SK-N-SH (cell line): ENCODE measurements at regions not wholly inside any gene's neighbourhood (a gene's known extent, or its start where the extent isn't known, plus 50 kb on each side); places are given as distances from the start of the nearest gene placed in this dataset.

Experiments
- CTCF ChIA-PET: fragments of 300-600, 350-600 bp; formaldehyde crosslinking; extraction: SDS; loops from one replicate; lab custom pipeline; 2021; lab: Yijun Ruan, JAX
- POLR2A ChIA-PET: fragments of 350-600 bp; sonication (Branson Sonifier 250); formaldehyde crosslinking; extraction: SDS; loops from one replicate; lab custom pipeline; 2020; ENCODE audit warnings: antibody characterized with exemption, inconsistent platforms; lab: Yijun Ruan, JAX
- DNase-seq: peaks from one replicate; pipeline ENCODE4 v3.0.0; 2012
- H2AFZ ChIP-seq: fragments of 200-600 bp; sonication (generic); 2 replicates; pipeline ENCODE4 v1.8.1; 2016; ENCODE audit warnings: antibody characterized with exemption, mild to moderate bottlenecking, low read depth
- H3F3A ChIP-seq: fragments of 200-600 bp; sonication (generic); replicated peaks from 2 replicates; pipeline ENCODE3; 2016; ENCODE audit warnings: antibody characterized with exemption, mild to moderate bottlenecking; ENCODE audit not compliant: insufficient read depth
- H3K27ac ChIP-seq, 2 experiments: fragments of 200-500 bp in 1 of 2; fragments of 200-600 bp in 1 of 2; sonication (Bioruptor generic) in 1 of 2; sonication (generic), shearing (Covaris generic) in 1 of 2; 2 replicates each; pipeline versions ENCODE4 v1.5.1 to v1.6.1; 2014 to 2016; ENCODE audit warnings: low read depth in 2 of 2, inconsistent platforms in 1 of 2, low read length in 1 of 2, mild to moderate bottlenecking in 1 of 2, mixed read lengths in 1 of 2
- H3K27me3 ChIP-seq: fragments of 200-600 bp; sonication (generic), shearing (Covaris generic); 2 replicates; pipeline ENCODE4 v1.6.1; 2016; ENCODE audit warnings: mixed run types; ENCODE audit not compliant: insufficient read depth
- H3K36me3 ChIP-seq, 2 experiments: fragments of 200-500 bp in 1 of 2; fragments of 200-600 bp in 1 of 2; sonication (Bioruptor generic) in 1 of 2; sonication (generic) in 1 of 2; replicated peaks in 1 of 2; 2 replicates each; pipeline versions ENCODE3 to v1.5.1; 2014 to 2016; ENCODE audit warnings: low read length in 1 of 2, mild to moderate bottlenecking in 1 of 2; ENCODE audit not compliant: insufficient read depth in 2 of 2, control insufficient read depth in 1 of 2
- H3K4me1 ChIP-seq, 2 experiments: fragments of 200-500 bp in 1 of 2; fragments of 200-600 bp in 1 of 2; sonication (Bioruptor generic) in 1 of 2; sonication (generic), shearing (Covaris generic) in 1 of 2; 2 replicates each; pipeline versions ENCODE4 v1.5.1 to v1.6.1; 2014 to 2016; ENCODE audit warnings: low read depth in 1 of 2, low read length in 1 of 2, mixed run types in 1 of 2; ENCODE audit not compliant: insufficient read depth in 2 of 2, control insufficient read depth in 1 of 2
- H3K4me2 ChIP-seq: fragments of 200-600 bp; sonication (generic), shearing (Covaris generic); 2 replicates; pipeline ENCODE4 v1.6.1; 2017; ENCODE audit warnings: mixed run types
- H3K4me3 ChIP-seq, 2 experiments: fragments of 200-500 bp in 1 of 2; fragments of 200-600 bp in 1 of 2; sonication (Bioruptor generic) in 1 of 2; sonication (generic), shearing (Covaris generic) in 1 of 2; 2 replicates each; pipeline versions ENCODE4 v1.5.1 to v1.8.1; 2014 to 2016; ENCODE audit warnings: low read depth in 2 of 2, inconsistent platforms in 1 of 2, low read length in 1 of 2, mild to moderate bottlenecking in 1 of 2, mixed read lengths in 1 of 2, moderate library complexity in 1 of 2
- H3K79me2 ChIP-seq: fragments of 200-600 bp; sonication (generic); 2 replicates; pipeline ENCODE4 v1.8.1; 2017; ENCODE audit warnings: mild to moderate bottlenecking; ENCODE audit not compliant: insufficient read depth
- H3K9ac ChIP-seq: fragments of 200-600 bp; sonication (generic); 2 replicates; pipeline ENCODE4 v1.6.1; 2017; ENCODE audit warnings: mixed run types
- H3K9me2 ChIP-seq: fragments of 200-600 bp; sonication (generic); 2 replicates; pipeline ENCODE4 v1.6.1; 2017; ENCODE audit warnings: mixed run types
- H3K9me3 ChIP-seq: fragments of 200-600 bp; sonication (generic); 2 replicates; pipeline ENCODE4 v1.6.1; 2017; ENCODE audit warnings: mixed run types, mild to moderate bottlenecking, moderate library complexity
- H4K20me1 ChIP-seq: fragments of 200-600 bp; sonication (generic); 2 replicates; pipeline ENCODE4 v1.6.1; 2017; ENCODE audit warnings: mild to moderate bottlenecking, mixed run types; ENCODE audit not compliant: insufficient read depth
- CHD2 ChIP-seq: fragments of 150-350 bp; IDR thresholded peaks from 2 replicates; pipeline ENCODE4 v1.6.1; 2018; ENCODE audit warnings: low read length; ENCODE audit not compliant: partially characterized antibody
- EZH2phosphoT487 ChIP-seq: fragments of 200-600 bp; sonication (generic); IDR thresholded peaks from 2 replicates; pipeline ENCODE4 v1.6.1; 2017; ENCODE audit warnings: low read depth, mixed run types, mild to moderate bottlenecking, antibody characterized with exemption, moderate library complexity, borderline replicate concordance
- FOSL2 ChIP-seq: IDR thresholded peaks from 2 replicates; pipeline ENCODE4 v1.4.0; 2012; ENCODE audit warnings: low read depth, mild to moderate bottlenecking, moderate library complexity, borderline replicate concordance
- FOXJ3 ChIP-seq: sonication (generic); formaldehyde crosslinking; IDR thresholded peaks from 2 replicates; pipeline ENCODE4 v1.5.1; 2020; ENCODE audit warnings: mild to moderate bottlenecking, missing genetic modification reagents
- FOXM1 ChIP-seq: IDR thresholded peaks from 2 replicates; pipeline ENCODE4 v1.4.0; 2012; ENCODE audit warnings: low read depth, mild to moderate bottlenecking
- GABPA ChIP-seq: IDR thresholded peaks from 2 replicates; pipeline ENCODE4 v1.4.0; 2012; ENCODE audit warnings: low read depth, mild to moderate bottlenecking
- GATA2 ChIP-seq: sonication (generic); formaldehyde crosslinking; IDR thresholded peaks from 2 replicates; pipeline ENCODE4 v1.5.0; 2020; ENCODE audit warnings: mild to moderate bottlenecking, missing genetic modification reagents
- MEF2A ChIP-seq: IDR thresholded peaks from 2 replicates; pipeline ENCODE4 v1.4.0; 2012; ENCODE audit warnings: low read depth, borderline replicate concordance
- MXI1 ChIP-seq: IDR thresholded peaks from 2 replicates; pipeline ENCODE4 v1.6.1; 2012; ENCODE audit warnings: mild to moderate bottlenecking, low read depth, low read length, improper control_type of control experiment
- NFIC ChIP-seq: IDR thresholded peaks from 2 replicates; pipeline ENCODE4 v1.4.0; 2012; ENCODE audit warnings: borderline replicate concordance
- RAD21 ChIP-seq: IDR thresholded peaks from 2 replicates; pipeline ENCODE4 v1.6.1; 2012; ENCODE audit warnings: mild to moderate bottlenecking, low read length
- RCOR1 ChIP-seq: fragments of 150-350 bp; IDR thresholded peaks from 2 replicates; pipeline ENCODE4 v1.6.1; 2017; ENCODE audit warnings: antibody characterized with exemption, low read length
- TCF12 ChIP-seq: IDR thresholded peaks from 2 replicates; pipeline ENCODE4 v1.4.0; 2012
- WGBS: methylation state at CpG from one replicate; pipeline ENCODE4 v1.1.6; 2017; ENCODE audit warnings: low lambda C conversion rate; 5-methylcytosine and 5-hydroxymethylcytosine counted together
- TF ChIP-seq, protein P1 (sequence below): IDR thresholded peaks from 2 replicates; pipeline ENCODE4 v1.4.0; 2012; ENCODE audit warnings: low read depth, borderline replicate concordance
- TF ChIP-seq, protein P2 (sequence below): fragments of 150-350 bp; IDR thresholded peaks from 2 replicates; pipeline ENCODE4 v1.6.1; 2017; ENCODE audit warnings: antibody characterized with exemption, low read length, low read depth, borderline replicate concordance
- TF ChIP-seq, protein P3 (sequence below): IDR thresholded peaks from 2 replicates; pipeline ENCODE4 v1.4.0; 2012; ENCODE audit warnings: low read depth
- TF ChIP-seq, protein P4 (sequence below): fragments of 200-600 bp; sonication (generic); IDR thresholded peaks from 2 replicates; pipeline ENCODE4 v1.6.1; 2017; ENCODE audit warnings: antibody characterized with exemption, mild to moderate bottlenecking, moderate library complexity
- TF ChIP-seq, protein P5 (sequence below): IDR thresholded peaks from 2 replicates; pipeline ENCODE4 v1.6.1; 2012; ENCODE audit warnings: mild to moderate bottlenecking, low read depth, low read length, moderate library complexity
- TF ChIP-seq, protein P6 (sequence below): fragments of 150-350 bp; IDR thresholded peaks from 2 replicates; pipeline ENCODE4 v1.6.1; 2016; ENCODE audit warnings: mild to moderate bottlenecking, low read depth, low read length

DNA sequence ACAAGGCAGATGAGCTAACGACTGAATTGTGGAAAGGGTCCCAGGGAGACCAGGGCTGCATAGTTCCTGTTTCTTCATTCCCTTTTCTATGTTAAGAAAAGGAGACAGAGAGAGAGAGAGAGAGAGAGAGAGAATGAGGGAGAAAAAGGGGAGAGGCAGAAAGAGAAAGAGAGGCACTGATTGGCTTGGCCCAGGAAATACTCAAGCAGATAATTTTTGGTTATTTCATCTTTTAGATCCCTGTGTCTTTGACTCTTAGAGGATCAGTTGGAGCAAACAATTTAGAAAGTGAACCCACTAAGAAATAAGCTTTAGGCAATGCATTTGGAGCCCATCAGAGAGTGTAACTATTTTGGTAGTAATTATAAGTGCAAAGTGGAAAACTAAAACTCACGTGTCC lies 103.4 kb downstream of the CEP44 start:
- Histone ChIP-seq H2AFZ (no peak overlapping the region), H3K9me2 (no peaks in the 10 kb centered on the region), H3K36me3 (no peaks in the 10 kb centered on the region), H3K27me3 (no peaks in the 10 kb centered on the region), H3F3A (no peaks in the 10 kb centered on the region), H3K4me1 (no peaks in the 10 kb centered on the region), H4K20me1 (no peaks in the 10 kb centered on the region), H3K4me3 (no peak overlapping the region), H3K79me2 (no peaks in the 10 kb centered on the region), H3K27ac (no peak overlapping the region), H3K9ac (no peak overlapping the region), H3K4me2 (no peak overlapping the region), H3K9me3 (no peaks in the 10 kb centered on the region)
- ChIA-PET POLR2A (no interaction called here), CTCF (interaction anchor here (0.7 to 1.2 kb wide), 4 partner anchors 8 to 807 kb away, joined by 3 read pairs; no protein-coding TSS in a partner anchor)
- 33% methylated on average over 2 of the region's 2 CpGs for whole genome bisulfite sequencing
- DNase-seq = peak; percentile 6
- TF ChIP-seq RAD21 (no peak), RCOR1 (no peak), EZH2phosphoT487 (no peak), MEF2A (no peak), CHD2 (no peak), FOXJ3 (CRISPR knock-in tag) (no peak), FOXM1 (no peak), MXI1 (no peak), FOSL2 (no peak), NFIC (no peak), GATA2 (CRISPR knock-in tag) (no peak), TCF12 (no peak), GABPA (no peak)
- TF ChIP-seq, protein P1, sequence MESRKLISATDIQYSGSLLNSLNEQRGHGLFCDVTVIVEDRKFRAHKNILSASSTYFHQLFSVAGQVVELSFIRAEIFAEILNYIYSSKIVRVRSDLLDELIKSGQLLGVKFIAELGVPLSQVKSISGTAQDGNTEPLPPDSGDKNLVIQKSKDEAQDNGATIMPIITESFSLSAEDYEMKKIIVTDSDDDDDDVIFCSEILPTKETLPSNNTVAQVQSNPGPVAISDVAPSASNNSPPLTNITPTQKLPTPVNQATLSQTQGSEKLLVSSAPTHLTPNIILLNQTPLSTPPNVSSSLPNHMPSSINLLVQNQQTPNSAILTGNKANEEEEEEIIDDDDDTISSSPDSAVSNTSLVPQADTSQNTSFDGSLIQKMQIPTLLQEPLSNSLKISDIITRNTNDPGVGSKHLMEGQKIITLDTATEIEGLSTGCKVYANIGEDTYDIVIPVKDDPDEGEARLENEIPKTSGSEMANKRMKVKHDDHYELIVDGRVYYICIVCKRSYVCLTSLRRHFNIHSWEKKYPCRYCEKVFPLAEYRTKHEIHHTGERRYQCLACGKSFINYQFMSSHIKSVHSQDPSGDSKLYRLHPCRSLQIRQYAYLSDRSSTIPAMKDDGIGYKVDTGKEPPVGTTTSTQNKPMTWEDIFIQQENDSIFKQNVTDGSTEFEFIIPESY = no peak
- TF ChIP-seq, protein P2, sequence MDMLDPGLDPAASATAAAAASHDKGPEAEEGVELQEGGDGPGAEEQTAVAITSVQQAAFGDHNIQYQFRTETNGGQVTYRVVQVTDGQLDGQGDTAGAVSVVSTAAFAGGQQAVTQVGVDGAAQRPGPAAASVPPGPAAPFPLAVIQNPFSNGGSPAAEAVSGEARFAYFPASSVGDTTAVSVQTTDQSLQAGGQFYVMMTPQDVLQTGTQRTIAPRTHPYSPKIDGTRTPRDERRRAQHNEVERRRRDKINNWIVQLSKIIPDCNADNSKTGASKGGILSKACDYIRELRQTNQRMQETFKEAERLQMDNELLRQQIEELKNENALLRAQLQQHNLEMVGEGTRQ = no peak
- TF ChIP-seq, protein P3, sequence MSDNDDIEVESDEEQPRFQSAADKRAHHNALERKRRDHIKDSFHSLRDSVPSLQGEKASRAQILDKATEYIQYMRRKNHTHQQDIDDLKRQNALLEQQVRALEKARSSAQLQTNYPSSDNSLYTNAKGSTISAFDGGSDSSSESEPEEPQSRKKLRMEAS = no peak
- TF ChIP-seq, protein P4, sequence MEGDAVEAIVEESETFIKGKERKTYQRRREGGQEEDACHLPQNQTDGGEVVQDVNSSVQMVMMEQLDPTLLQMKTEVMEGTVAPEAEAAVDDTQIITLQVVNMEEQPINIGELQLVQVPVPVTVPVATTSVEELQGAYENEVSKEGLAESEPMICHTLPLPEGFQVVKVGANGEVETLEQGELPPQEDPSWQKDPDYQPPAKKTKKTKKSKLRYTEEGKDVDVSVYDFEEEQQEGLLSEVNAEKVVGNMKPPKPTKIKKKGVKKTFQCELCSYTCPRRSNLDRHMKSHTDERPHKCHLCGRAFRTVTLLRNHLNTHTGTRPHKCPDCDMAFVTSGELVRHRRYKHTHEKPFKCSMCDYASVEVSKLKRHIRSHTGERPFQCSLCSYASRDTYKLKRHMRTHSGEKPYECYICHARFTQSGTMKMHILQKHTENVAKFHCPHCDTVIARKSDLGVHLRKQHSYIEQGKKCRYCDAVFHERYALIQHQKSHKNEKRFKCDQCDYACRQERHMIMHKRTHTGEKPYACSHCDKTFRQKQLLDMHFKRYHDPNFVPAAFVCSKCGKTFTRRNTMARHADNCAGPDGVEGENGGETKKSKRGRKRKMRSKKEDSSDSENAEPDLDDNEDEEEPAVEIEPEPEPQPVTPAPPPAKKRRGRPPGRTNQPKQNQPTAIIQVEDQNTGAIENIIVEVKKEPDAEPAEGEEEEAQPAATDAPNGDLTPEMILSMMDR = no peak
- TF ChIP-seq, protein P5, sequence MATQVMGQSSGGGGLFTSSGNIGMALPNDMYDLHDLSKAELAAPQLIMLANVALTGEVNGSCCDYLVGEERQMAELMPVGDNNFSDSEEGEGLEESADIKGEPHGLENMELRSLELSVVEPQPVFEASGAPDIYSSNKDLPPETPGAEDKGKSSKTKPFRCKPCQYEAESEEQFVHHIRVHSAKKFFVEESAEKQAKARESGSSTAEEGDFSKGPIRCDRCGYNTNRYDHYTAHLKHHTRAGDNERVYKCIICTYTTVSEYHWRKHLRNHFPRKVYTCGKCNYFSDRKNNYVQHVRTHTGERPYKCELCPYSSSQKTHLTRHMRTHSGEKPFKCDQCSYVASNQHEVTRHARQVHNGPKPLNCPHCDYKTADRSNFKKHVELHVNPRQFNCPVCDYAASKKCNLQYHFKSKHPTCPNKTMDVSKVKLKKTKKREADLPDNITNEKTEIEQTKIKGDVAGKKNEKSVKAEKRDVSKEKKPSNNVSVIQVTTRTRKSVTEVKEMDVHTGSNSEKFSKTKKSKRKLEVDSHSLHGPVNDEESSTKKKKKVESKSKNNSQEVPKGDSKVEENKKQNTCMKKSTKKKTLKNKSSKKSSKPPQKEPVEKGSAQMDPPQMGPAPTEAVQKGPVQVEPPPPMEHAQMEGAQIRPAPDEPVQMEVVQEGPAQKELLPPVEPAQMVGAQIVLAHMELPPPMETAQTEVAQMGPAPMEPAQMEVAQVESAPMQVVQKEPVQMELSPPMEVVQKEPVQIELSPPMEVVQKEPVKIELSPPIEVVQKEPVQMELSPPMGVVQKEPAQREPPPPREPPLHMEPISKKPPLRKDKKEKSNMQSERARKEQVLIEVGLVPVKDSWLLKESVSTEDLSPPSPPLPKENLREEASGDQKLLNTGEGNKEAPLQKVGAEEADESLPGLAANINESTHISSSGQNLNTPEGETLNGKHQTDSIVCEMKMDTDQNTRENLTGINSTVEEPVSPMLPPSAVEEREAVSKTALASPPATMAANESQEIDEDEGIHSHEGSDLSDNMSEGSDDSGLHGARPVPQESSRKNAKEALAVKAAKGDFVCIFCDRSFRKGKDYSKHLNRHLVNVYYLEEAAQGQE = no peak
- TF ChIP-seq, protein P6, sequence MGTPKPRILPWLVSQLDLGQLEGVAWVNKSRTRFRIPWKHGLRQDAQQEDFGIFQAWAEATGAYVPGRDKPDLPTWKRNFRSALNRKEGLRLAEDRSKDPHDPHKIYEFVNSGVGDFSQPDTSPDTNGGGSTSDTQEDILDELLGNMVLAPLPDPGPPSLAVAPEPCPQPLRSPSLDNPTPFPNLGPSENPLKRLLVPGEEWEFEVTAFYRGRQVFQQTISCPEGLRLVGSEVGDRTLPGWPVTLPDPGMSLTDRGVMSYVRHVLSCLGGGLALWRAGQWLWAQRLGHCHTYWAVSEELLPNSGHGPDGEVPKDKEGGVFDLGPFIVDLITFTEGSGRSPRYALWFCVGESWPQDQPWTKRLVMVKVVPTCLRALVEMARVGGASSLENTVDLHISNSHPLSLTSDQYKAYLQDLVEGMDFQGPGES = no peak
